ENCODE measurements at regions not wholly inside any gene's neighbourhood (a gene's known extent, or its start where the extent isn't known, plus 50 kb on each side); places are given as distances from the start of the nearest gene placed in this dataset.

DNA sequence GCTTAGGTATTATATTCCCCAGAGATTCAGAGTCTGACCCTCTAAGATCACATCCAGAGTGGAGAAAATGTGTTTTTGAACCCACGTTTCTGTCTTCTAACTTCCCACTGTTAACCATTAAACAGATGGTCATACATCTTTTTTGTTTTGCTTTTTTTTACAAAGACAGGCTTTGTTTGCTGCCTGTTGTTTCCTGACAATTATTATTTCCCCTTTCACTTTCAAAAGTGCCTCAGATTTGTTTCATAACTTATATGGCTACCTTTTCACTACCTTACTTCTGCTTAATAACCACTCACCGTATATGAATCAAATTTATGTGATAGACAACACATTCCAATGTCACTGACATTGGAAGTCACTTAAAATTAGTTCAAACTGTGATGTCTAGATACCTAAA is 142.2 kb downstream of the HS3ST1 start:
- no peaks in the 10 kb centered on the region for H3K4me1 ChIP-seq (ENCODE audit: control insufficient read depth in 4 of 4, insufficient read depth in 4 of 4, low read length in 3 of 4)
- no peak overlapping the region for H3K4me3 ChIP-seq (ENCODE audit: low read depth in 1 of 3, low read length in 3 of 3)
- WGBS, result 32% methylated on average over 2 of the region's 2 CpGs
- no peak for DNase-seq (ENCODE audit: low spot score)
- TF ChIP-seq FOXA1 (IDR thresholded peaks at IDR 0.05) (no peak), EGR1 (IDR thresholded peaks at IDR 0.05; ENCODE audit: low read depth in 2 of 2) (no peak), GABPA (IDR thresholded peaks at IDR 0.05 in 1 of 2, conservative IDR thresholded peaks at IDR 0.05 in 1 of 2) (no peak), RAD21 (IDR thresholded peaks at IDR 0.05) (no peak)
- no peaks in the 10 kb centered on the region for H3K27me3 ChIP-seq (ENCODE audit: control insufficient read depth in 4 of 4, insufficient read depth in 4 of 4, low read length in 3 of 4)
- H3K36me3 ChIP-seq (ENCODE audit: control insufficient read depth in 4 of 4, insufficient read depth in 3 of 4, low read depth in 1 of 4, low read length in 3 of 4), result no peaks in the 10 kb centered on the region
- no peak overlapping the region for H3K9ac ChIP-seq (ENCODE audit: low read depth in 1 of 2, low read length in 2 of 2)
- H3K9me3 ChIP-seq (ENCODE audit: control insufficient read depth in 4 of 4, low read length in 3 of 4), result peaks cover 0 to 3% (median under 1%) of the 10 kb centered on the region in 4 donors
- H3K27ac ChIP-seq (ENCODE audit: low read depth in 1 of 2, low read length in 2 of 2), result no peak overlapping the region

DNA sequence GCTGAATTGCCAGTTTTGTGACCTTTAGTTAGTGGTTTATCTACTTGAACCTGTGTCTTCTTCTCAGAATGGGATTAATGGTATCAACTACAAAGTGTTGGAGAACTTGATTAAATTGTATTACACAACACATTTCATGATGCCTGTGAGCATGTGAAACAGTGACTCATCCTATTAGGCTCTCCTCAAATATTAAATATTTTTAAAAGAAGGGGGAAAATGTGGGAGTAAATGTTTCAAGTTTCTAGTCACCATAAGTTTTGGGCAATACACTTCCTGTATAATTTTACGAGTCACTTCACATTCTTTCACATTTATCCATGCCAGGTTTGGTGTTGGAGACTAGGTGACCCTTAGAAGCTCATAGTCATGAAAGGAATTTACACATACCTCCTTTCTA is 147.0 kb downstream of the HS3ST1 start:
- 63% methylated on average over 1 of the region's 1 CpG for WGBS
- Histone ChIP-seq H3K27ac (ENCODE audit: low read depth in 1 of 2, low read length in 2 of 2) (no peak overlapping the region), H3K36me3 (ENCODE audit: control insufficient read depth in 4 of 4, insufficient read depth in 3 of 4, low read depth in 1 of 4, low read length in 3 of 4) (no peaks in the 10 kb centered on the region), H3K27me3 (ENCODE audit: control insufficient read depth in 4 of 4, insufficient read depth in 4 of 4, low read length in 3 of 4) (peaks cover 0 to 2% (median 0%) of the 10 kb centered on the region in 4 donors), H3K4me3 (ENCODE audit: low read depth in 1 of 3, low read length in 3 of 3) (no peak overlapping the region), H3K9ac (ENCODE audit: low read depth in 1 of 2, low read length in 2 of 2) (no peak overlapping the region), H3K9me3 (ENCODE audit: control insufficient read depth in 4 of 4, low read length in 3 of 4) (peaks cover 0 to 3% (median under 1%) of the 10 kb centered on the region in 4 donors), H3K4me1 (ENCODE audit: control insufficient read depth in 4 of 4, insufficient read depth in 4 of 4, low read length in 3 of 4) (no peaks in the 10 kb centered on the region)
- DNase-seq (ENCODE audit: low spot score), result no peak
- TF ChIP-seq, protein P1, sequence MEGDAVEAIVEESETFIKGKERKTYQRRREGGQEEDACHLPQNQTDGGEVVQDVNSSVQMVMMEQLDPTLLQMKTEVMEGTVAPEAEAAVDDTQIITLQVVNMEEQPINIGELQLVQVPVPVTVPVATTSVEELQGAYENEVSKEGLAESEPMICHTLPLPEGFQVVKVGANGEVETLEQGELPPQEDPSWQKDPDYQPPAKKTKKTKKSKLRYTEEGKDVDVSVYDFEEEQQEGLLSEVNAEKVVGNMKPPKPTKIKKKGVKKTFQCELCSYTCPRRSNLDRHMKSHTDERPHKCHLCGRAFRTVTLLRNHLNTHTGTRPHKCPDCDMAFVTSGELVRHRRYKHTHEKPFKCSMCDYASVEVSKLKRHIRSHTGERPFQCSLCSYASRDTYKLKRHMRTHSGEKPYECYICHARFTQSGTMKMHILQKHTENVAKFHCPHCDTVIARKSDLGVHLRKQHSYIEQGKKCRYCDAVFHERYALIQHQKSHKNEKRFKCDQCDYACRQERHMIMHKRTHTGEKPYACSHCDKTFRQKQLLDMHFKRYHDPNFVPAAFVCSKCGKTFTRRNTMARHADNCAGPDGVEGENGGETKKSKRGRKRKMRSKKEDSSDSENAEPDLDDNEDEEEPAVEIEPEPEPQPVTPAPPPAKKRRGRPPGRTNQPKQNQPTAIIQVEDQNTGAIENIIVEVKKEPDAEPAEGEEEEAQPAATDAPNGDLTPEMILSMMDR (IDR thresholded peaks at IDR 0.05; ENCODE audit: low read depth, low read length, missing input control), result no peak

DNA sequence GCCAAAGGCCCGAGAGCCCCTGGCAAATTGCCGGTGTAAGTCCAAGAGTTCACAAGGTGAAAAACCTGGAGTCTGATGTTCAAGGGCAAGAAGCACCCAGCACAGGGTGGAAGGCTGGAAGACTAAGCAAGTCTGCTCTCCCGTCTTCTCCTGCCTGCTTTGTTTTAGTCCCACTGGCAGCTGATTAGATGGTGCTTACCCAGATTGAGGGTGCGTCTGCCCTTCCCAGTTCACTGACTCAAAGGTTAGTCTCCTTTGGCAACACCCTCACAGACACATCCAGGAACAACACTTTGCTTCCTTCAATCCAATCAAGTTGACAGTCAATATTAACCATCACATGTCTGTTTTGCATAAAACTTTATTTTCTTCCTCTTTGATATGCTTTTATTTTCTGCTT is 157.4 kb downstream of the HS3ST1 start:
- H3K9ac ChIP-seq (ENCODE audit: low read depth in 1 of 2, low read length in 2 of 2), result no peak overlapping the region
- peaks cover 0 to 3% (median 0%) of the 10 kb centered on the region in 4 donors for H3K27me3 ChIP-seq (ENCODE audit: control insufficient read depth in 4 of 4, insufficient read depth in 4 of 4, low read length in 3 of 4)
- TF ChIP-seq TAF1 (conservative IDR thresholded peaks at IDR 0.05), result no peak
- no peak for TF ChIP-seq YY1 (IDR thresholded peaks at IDR 0.05)
- TF ChIP-seq, protein P2, sequence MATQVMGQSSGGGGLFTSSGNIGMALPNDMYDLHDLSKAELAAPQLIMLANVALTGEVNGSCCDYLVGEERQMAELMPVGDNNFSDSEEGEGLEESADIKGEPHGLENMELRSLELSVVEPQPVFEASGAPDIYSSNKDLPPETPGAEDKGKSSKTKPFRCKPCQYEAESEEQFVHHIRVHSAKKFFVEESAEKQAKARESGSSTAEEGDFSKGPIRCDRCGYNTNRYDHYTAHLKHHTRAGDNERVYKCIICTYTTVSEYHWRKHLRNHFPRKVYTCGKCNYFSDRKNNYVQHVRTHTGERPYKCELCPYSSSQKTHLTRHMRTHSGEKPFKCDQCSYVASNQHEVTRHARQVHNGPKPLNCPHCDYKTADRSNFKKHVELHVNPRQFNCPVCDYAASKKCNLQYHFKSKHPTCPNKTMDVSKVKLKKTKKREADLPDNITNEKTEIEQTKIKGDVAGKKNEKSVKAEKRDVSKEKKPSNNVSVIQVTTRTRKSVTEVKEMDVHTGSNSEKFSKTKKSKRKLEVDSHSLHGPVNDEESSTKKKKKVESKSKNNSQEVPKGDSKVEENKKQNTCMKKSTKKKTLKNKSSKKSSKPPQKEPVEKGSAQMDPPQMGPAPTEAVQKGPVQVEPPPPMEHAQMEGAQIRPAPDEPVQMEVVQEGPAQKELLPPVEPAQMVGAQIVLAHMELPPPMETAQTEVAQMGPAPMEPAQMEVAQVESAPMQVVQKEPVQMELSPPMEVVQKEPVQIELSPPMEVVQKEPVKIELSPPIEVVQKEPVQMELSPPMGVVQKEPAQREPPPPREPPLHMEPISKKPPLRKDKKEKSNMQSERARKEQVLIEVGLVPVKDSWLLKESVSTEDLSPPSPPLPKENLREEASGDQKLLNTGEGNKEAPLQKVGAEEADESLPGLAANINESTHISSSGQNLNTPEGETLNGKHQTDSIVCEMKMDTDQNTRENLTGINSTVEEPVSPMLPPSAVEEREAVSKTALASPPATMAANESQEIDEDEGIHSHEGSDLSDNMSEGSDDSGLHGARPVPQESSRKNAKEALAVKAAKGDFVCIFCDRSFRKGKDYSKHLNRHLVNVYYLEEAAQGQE (IDR thresholded peaks at IDR 0.05), result no peak
- no peak for TF ChIP-seq FOXA1 (IDR thresholded peaks at IDR 0.05)
- TF ChIP-seq RXRA (IDR thresholded peaks at IDR 0.05), result no peak
- TF ChIP-seq, protein P3, sequence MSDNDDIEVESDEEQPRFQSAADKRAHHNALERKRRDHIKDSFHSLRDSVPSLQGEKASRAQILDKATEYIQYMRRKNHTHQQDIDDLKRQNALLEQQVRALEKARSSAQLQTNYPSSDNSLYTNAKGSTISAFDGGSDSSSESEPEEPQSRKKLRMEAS (IDR thresholded peaks at IDR 0.05), result no peak
- TF ChIP-seq HNF4A (conservative IDR thresholded peaks at IDR 0.05), result no peak
- TF ChIP-seq, protein P1 (IDR thresholded peaks at IDR 0.05; ENCODE audit: low read depth, low read length, missing input control), result no peak
- TF ChIP-seq, protein P4, sequence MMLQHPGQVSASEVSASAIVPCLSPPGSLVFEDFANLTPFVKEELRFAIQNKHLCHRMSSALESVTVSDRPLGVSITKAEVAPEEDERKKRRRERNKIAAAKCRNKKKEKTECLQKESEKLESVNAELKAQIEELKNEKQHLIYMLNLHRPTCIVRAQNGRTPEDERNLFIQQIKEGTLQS (IDR thresholded peaks at IDR 0.05), result no peak
- TF ChIP-seq GABPA (IDR thresholded peaks at IDR 0.05 in 1 of 2, conservative IDR thresholded peaks at IDR 0.05 in 1 of 2), result no peak
- TF ChIP-seq HNF4G (IDR thresholded peaks at IDR 0.05), result no peak
- no peak for TF ChIP-seq SP1 (IDR thresholded peaks at IDR 0.05)
- no peak for TF ChIP-seq RAD21 (IDR thresholded peaks at IDR 0.05)
- TF ChIP-seq, protein P5, sequence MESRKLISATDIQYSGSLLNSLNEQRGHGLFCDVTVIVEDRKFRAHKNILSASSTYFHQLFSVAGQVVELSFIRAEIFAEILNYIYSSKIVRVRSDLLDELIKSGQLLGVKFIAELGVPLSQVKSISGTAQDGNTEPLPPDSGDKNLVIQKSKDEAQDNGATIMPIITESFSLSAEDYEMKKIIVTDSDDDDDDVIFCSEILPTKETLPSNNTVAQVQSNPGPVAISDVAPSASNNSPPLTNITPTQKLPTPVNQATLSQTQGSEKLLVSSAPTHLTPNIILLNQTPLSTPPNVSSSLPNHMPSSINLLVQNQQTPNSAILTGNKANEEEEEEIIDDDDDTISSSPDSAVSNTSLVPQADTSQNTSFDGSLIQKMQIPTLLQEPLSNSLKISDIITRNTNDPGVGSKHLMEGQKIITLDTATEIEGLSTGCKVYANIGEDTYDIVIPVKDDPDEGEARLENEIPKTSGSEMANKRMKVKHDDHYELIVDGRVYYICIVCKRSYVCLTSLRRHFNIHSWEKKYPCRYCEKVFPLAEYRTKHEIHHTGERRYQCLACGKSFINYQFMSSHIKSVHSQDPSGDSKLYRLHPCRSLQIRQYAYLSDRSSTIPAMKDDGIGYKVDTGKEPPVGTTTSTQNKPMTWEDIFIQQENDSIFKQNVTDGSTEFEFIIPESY (IDR thresholded peaks at IDR 0.05), result no peak
- H3K9me3 ChIP-seq (ENCODE audit: control insufficient read depth in 4 of 4, low read length in 3 of 4), result no peaks in the 10 kb centered on the region
- 58% methylated on average over 4 of the region's 4 CpGs for WGBS
- no peak for DNase-seq (ENCODE audit: low spot score)
- no peak overlapping the region for H3K27ac ChIP-seq (ENCODE audit: low read depth in 1 of 2, low read length in 2 of 2)
- H3K36me3 ChIP-seq (ENCODE audit: control insufficient read depth in 4 of 4, insufficient read depth in 3 of 4, low read depth in 1 of 4, low read length in 3 of 4), result no peaks in the 10 kb centered on the region
- no peaks in the 10 kb centered on the region for H3K4me1 ChIP-seq (ENCODE audit: control insufficient read depth in 4 of 4, insufficient read depth in 4 of 4, low read length in 3 of 4)
- no peak overlapping the region for H3K4me3 ChIP-seq (ENCODE audit: low read depth in 1 of 3, low read length in 3 of 3)

Measured in liver (tissue), 8 donors.